HUES48 (cell line): ENCODE measurements at regions not wholly inside any gene's neighbourhood (a gene's known extent, or its start where the extent isn't known, plus 50 kb on each side); places are given as distances from the start of the nearest gene placed in this dataset.

Experiments
- H3K27ac ChIP-seq: one replicate; pipeline ENCODE4 v1.7.0; 2013; ENCODE audit warnings: low read depth, low read length, inconsistent platforms
- H3K27me3 ChIP-seq: 2 replicates; pipeline ENCODE4 v1.6.1; 2013; ENCODE audit warnings: mild to moderate bottlenecking, low read length; ENCODE audit not compliant: control insufficient read depth, insufficient read depth
- H3K36me3 ChIP-seq: 2 replicates; pipeline ENCODE4 v1.6.1; 2013; ENCODE audit warnings: low read length; ENCODE audit not compliant: control insufficient read depth, insufficient read depth
- H3K4me1 ChIP-seq: 2 replicates; pipeline ENCODE4 v1.6.1; 2013; ENCODE audit warnings: mild to moderate bottlenecking, low read length; ENCODE audit not compliant: control insufficient read depth, insufficient read depth
- H3K4me3 ChIP-seq: 2 replicates; pipeline ENCODE4 v1.5.1; 2013; ENCODE audit warnings: mild to moderate bottlenecking, low read depth, low read length
- H3K9ac ChIP-seq: 2 replicates; pipeline ENCODE4 v1.6.1; 2013; ENCODE audit warnings: mild to moderate bottlenecking, low read depth, low read length, moderate library complexity
- H3K9me3 ChIP-seq: 2 replicates; pipeline ENCODE4 v1.6.1; 2013; ENCODE audit warnings: low read length; ENCODE audit not compliant: control insufficient read depth, insufficient read depth

- H3K9me3 ChIP-seq: no peaks in the 10 kb centered on the region
- H3K9ac ChIP-seq: no peak overlapping the region
- H3K27me3 ChIP-seq: no peaks in the 10 kb centered on the region
- H3K27ac ChIP-seq: no peak overlapping the region
- peaks cover 19% of the 10 kb centered on the region; the same call in 1 of the 2 replicates for H3K4me1 ChIP-seq
- H3K36me3 ChIP-seq: no peaks in the 10 kb centered on the region
- no peak overlapping the region for H3K4me3 ChIP-seq
Measured at GRCh38 chr7:45479781-45480180, 94.4 kb upstream of the ADCY1 start.

DNA sequence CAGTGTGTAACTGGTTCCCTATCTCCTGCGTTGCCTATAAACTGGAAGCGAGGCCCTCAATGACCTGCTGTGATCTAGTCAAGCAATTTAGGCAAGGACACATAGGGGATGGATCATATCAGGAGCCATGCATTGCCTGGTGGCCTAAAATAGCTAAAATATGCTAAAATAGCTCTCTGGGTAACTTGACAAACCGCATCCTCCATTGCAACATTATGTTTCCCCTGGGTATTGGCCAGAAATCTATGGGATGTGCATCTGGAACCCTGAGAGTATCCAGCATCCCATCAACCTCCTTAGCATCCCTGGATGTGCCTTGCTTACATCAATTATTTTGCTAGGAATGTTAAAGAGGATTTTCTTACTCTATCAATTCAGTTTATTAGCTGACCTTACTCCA, 91.7 kb upstream of the ADCY1 start:
- Histone ChIP-seq H3K4me1 (peaks cover 19% of the 10 kb centered on the region; the same call in 1 of the 2 replicates), H3K4me3 (no peak overlapping the region), H3K36me3 (no peaks in the 10 kb centered on the region), H3K9me3 (no peaks in the 10 kb centered on the region), H3K9ac (no peak overlapping the region), H3K27me3 (no peaks in the 10 kb centered on the region), H3K27ac (no peak overlapping the region)

GRCh38 chr7:45484094-45484493, 90.1 kb upstream of the ADCY1 start:
- Histone ChIP-seq H3K9ac (no peak overlapping the region), H3K4me1 (peaks cover 15% of the 10 kb centered on the region; the same call in 1 of the 2 replicates), H3K27me3 (no peaks in the 10 kb centered on the region), H3K9me3 (no peaks in the 10 kb centered on the region), H3K4me3 (no peak overlapping the region), H3K36me3 (no peaks in the 10 kb centered on the region), H3K27ac (no peak overlapping the region)

GRCh38 chr7:45486575-45486974, 87.6 kb upstream of the ADCY1 start:
- no peaks in the 10 kb centered on the region for H3K36me3 ChIP-seq

DNA sequence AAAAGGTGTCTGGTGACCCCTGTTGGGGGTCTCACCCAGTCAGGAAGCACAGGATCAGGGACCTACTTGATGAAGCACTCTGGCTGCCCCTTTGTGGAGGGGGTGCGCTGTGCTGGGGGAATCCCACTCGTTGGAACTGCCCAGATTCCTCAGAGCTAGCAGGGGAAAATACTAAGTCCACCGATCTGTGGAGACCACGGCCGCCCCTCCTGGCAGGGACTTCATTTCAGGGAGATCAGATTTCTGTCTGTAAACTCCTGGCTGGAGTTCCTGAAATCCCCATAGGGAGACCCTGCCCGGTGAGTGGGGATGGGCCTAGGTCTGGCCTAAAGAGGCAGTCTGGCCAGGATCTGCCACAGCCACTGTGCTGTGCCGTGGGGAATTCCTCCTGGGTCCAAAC, 79.3 kb upstream of the ADCY1 start:
- no peaks in the 10 kb centered on the region for H3K9me3 ChIP-seq
- no peak overlapping the region for H3K4me3 ChIP-seq
- no peak overlapping the region for H3K27ac ChIP-seq
- no peak overlapping the region for H3K9ac ChIP-seq
- H3K27me3 ChIP-seq: no peaks in the 10 kb centered on the region
- no peaks in the 10 kb centered on the region for H3K36me3 ChIP-seq
- H3K4me1 ChIP-seq: peaks cover 23% of the 10 kb centered on the region

More at GRCh38 chr7:45486575-45486974, 87.6 kb upstream of the ADCY1 start:
- Histone ChIP-seq H3K27ac (no peak overlapping the region), H3K4me3 (no peak overlapping the region), H3K4me1 (peaks cover 4% of the 10 kb centered on the region; the same call in 1 of the 2 replicates), H3K9me3 (no peaks in the 10 kb centered on the region), H3K27me3 (no peaks in the 10 kb centered on the region), H3K9ac (no peak overlapping the region)

DNA sequence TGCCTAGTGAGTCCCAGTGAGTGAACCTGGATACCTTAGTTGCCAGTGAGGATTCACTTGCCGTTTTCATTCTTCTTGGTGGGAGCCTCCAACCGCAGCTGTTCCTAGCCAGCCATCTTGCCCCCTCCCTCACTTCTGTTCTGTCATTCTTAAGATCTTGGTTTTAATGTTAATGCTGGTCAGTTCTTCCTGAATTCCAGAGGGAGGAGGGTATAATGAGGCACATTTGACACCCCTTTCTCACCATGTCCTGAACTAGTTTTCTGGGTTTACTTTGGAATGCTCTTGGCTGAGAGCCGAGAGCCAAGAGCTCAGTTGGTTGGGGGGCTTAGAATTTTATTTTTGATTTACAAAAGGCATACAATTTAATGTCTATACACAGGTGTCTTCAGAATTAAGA, 78.5 kb upstream of the ADCY1 start:
- Histone ChIP-seq H3K27ac (no peak overlapping the region), H3K27me3 (no peaks in the 10 kb centered on the region), H3K9ac (no peak overlapping the region), H3K4me1 (peaks cover 23% of the 10 kb centered on the region), H3K4me3 (peak overlapping the region; percentile 8; the same call in 1 of the 2 replicates), H3K36me3 (no peaks in the 10 kb centered on the region), H3K9me3 (no peaks in the 10 kb centered on the region)

GRCh38 chr7:45500257-45500656, 73.9 kb upstream of the ADCY1 start:
- H3K36me3 ChIP-seq: no peaks in the 10 kb centered on the region
- no peaks in the 10 kb centered on the region for H3K27me3 ChIP-seq
- H3K9me3 ChIP-seq: 0 out of 2 replicates have a peak, but pooled peaks cover 7% of the 10 kb centered on the region
- no peak overlapping the region for H3K27ac ChIP-seq
- peaks cover 30% of the 10 kb centered on the region for H3K4me1 ChIP-seq
- no peak overlapping the region for H3K9ac ChIP-seq
- no peak overlapping the region for H3K4me3 ChIP-seq

DNA sequence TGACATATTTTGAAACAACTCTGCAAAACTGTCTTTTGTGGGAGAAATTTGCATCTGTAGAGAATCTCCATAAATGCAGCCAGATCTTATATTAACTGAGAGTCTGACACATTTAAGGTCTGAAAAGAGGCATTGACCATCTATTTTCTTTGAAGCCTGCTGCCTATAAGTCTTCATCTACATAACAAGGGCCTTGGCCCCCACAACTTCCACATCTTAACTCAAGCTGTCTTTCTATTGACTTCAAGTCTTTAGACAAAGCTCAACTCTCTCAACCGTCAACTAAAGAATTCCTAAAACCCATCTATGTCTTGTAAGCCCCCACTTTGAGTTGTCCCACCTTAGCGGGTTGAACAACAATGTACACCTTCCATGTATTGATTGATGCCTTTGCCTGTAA, 72.4 kb upstream of the ADCY1 start:
- Histone ChIP-seq H3K4me1 (peaks cover 16% of the 10 kb centered on the region; the same call in 1 of the 2 replicates), H3K27me3 (no peaks in the 10 kb centered on the region), H3K36me3 (no peaks in the 10 kb centered on the region), H3K27ac (no peak overlapping the region), H3K9me3 (0 out of 2 replicates have a peak, but pooled peaks cover 7% of the 10 kb centered on the region), H3K4me3 (no peak overlapping the region), H3K9ac (no peak overlapping the region)

- Histone ChIP-seq H3K4me1 (peaks cover 7% of the 10 kb centered on the region; the same call in 1 of the 2 replicates), H3K36me3 (no peaks in the 10 kb centered on the region), H3K4me3 (no peak overlapping the region), H3K27ac (no peak overlapping the region), H3K27me3 (no peaks in the 10 kb centered on the region), H3K9me3 (0 out of 2 replicates have a peak, but pooled peaks cover 10% of the 10 kb centered on the region), H3K9ac (no peak overlapping the region)
Measured at GRCh38 chr7:45506059-45506458, 68.1 kb upstream of the ADCY1 start.

DNA sequence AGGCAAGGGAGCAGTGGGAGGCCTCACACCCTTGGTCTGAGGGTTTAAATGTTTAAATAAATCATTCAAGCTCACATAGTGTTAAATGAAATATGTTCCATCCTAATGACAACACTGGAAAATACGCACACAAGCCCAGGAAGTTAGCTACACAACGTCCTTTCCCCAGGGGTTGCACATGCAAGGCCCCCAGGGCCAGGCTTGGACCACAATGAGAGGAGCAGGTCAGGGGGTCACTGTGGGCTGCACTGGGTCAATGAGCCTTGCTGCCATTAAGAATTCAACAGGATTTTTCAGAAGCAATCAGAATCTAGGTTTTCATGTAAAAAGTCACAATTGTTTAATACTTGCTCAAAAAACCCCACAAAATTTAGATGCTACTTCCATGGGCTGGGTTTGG, 64.9 kb upstream of the ADCY1 start:
- H3K27me3 ChIP-seq: no peaks in the 10 kb centered on the region
- H3K4me3 ChIP-seq: no peak overlapping the region
- H3K4me1 ChIP-seq: no peaks in the 10 kb centered on the region
- H3K36me3 ChIP-seq: no peaks in the 10 kb centered on the region
- no peak overlapping the region for H3K9ac ChIP-seq
- H3K27ac ChIP-seq: no peak overlapping the region
- H3K9me3 ChIP-seq: 0 out of 2 replicates have a peak, but pooled peaks cover 8% of the 10 kb centered on the region

- no peak overlapping the region for H3K4me3 ChIP-seq
Measured at GRCh38 chr7:45511721-45512597, 62.2 kb upstream of the ADCY1 start.

More at GRCh38 chr7:45511721-45512597, 62.2 kb upstream of the ADCY1 start:
- Histone ChIP-seq H3K27ac (no peak overlapping the region), H3K36me3 (no peaks in the 10 kb centered on the region), H3K9ac (no peak overlapping the region), H3K9me3 (0 out of 2 replicates have a peak, but pooled peaks cover 3% of the 10 kb centered on the region), H3K4me1 (peaks cover 9% of the 10 kb centered on the region; the same call in 1 of the 2 replicates), H3K27me3 (no peaks in the 10 kb centered on the region)
